ENCODE measurements at regions not wholly inside any gene's neighbourhood (a gene's known extent, or its start where the extent isn't known, plus 50 kb on each side); places are given as distances from the start of the nearest gene placed in this dataset.

DNA sequence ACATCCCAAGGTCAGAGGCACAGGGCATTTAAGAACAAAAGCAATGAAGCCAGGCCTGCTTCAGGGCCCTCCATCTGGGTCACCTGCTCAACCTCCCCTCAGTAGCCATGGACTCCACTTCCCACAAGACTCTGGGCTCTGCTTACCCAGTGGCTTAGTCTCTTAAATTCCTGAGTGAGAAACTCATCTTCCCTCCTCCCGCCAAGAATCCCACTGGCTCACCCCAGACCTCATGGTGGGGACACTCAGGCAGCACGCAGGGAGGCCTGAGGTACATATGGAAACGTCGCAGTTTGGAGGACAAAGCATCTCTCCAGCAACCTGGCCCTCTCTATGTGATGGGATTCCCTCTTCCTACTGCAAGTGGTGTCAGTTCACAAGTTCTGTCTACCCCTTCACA, 326.7 kb upstream of the CDH5 start:
- DNase-seq (ENCODE audit: extremely low spot score), result no peak
- intact Hi-C loops (cut with DNase I), result no loop called here
- no peaks in the 10 kb centered on the region for H3K9me3 ChIP-seq
- WGBS, result 74% methylated on average over 4 of the region's 4 CpGs
- H3K36me3 ChIP-seq, result no peaks in the 10 kb centered on the region
- H3K4me1 ChIP-seq, result peaks cover 22 to 35% (median 25%) of the 10 kb centered on the region in 4 donors
- no peak for TF ChIP-seq POLR2A (IDR thresholded peaks at IDR 0.05; ENCODE audit: low read depth)
- H3K4me3 ChIP-seq, result no peak overlapping the region
- no peaks in the 10 kb centered on the region for H3K27me3 ChIP-seq
- no peak overlapping the region for H3K27ac ChIP-seq (replicated peaks in 1 of 4)

DNA sequence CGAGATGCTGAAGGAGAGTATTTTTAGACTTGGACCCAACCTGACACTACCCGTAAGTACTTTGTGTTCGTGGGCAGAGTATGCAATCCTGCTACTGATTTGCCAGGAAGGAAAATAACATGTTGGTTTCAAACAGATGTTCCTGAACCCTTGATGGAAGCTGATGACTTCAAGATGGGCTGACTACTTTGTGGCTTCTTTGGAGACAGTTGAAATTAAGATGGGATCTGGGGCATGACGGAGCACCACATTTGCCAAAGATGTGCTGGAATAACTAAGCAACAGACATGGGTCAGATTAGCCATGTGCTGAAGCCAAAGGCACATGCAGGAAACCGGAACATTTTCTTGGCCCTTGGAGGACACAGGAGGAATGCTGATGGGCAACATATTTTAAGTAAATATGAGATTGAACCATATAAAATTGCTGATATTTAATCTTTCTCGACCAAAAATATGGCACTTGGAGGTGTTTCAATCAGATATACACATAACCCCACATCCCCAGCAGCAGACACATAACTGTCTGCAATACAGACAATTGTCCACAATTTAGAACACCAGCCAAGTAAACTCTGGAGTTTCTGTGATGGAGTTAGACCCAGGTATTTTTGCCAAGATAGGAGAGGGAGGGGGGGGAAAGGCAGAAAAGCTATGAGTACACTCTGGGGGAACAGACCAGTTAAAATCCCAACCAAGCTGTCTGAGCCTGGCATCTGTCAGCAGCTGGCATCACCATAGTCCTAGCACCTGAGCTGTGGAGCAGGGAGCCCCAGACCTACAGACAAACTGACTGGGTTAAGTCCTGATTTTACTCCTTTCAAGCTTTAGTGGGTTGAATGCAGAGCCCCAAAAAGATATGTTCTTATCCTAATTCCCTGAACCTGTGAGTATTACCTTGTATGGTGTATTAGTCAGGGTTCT, 329.4 kb upstream of the CDH5 start:
- H3K27me3 ChIP-seq, result no peaks in the 10 kb centered on the region
- 37% methylated on average over 6 of the region's 6 CpGs for WGBS
- H3K4me1 ChIP-seq, result peaks cover 22 to 35% (median 25%) of the 10 kb centered on the region in 4 donors

DNA sequence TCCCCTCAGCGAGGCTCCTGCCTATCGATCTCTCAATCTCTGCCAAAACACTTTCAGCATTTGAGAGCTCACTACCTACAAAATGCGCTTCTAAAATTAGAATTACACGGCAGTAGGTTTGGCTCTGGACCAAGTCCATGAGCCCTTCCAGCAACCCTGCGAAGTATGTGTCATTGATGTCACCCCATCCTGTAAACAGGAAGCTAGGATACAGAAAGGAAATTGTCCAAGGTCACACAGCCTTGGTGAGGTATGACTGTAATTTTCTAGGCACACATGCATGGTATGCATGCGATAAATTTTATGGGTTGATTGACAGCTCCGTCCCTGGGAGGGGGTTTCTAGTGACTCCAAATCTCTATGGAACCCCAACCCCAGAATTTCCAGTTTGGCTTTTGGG, 330.3 kb upstream of the CDH5 start:
- Histone ChIP-seq H3K9me3 (no peaks in the 10 kb centered on the region), H3K27ac (replicated peaks in 1 of 4) (peak overlapping the region in 2 of 4 donors; percentile 23 to 70), H3K27me3 (no peaks in the 10 kb centered on the region), H3K36me3 (no peaks in the 10 kb centered on the region), H3K4me3 (no peak overlapping the region), H3K4me1 (peaks cover 22 to 35% (median 25%) of the 10 kb centered on the region in 4 donors)
- no peak for DNase-seq (ENCODE audit: extremely low spot score)
- WGBS, result 54% methylated on average over 7 of the region's 7 CpGs
- intact Hi-C loops (cut with DNase I), result no loop called here
- TF ChIP-seq POLR2AphosphoS5 (IDR thresholded peaks at IDR 0.05), result peak in 1 of 2 donors; percentile 18
- TF ChIP-seq POLR2A (IDR thresholded peaks at IDR 0.05; ENCODE audit: low read depth), result no peak
- TF ChIP-seq EP300 (IDR thresholded peaks at IDR 0.05), result no peak
- TF ChIP-seq, protein P1, sequence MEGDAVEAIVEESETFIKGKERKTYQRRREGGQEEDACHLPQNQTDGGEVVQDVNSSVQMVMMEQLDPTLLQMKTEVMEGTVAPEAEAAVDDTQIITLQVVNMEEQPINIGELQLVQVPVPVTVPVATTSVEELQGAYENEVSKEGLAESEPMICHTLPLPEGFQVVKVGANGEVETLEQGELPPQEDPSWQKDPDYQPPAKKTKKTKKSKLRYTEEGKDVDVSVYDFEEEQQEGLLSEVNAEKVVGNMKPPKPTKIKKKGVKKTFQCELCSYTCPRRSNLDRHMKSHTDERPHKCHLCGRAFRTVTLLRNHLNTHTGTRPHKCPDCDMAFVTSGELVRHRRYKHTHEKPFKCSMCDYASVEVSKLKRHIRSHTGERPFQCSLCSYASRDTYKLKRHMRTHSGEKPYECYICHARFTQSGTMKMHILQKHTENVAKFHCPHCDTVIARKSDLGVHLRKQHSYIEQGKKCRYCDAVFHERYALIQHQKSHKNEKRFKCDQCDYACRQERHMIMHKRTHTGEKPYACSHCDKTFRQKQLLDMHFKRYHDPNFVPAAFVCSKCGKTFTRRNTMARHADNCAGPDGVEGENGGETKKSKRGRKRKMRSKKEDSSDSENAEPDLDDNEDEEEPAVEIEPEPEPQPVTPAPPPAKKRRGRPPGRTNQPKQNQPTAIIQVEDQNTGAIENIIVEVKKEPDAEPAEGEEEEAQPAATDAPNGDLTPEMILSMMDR (IDR thresholded peaks at IDR 0.05), result no peak

More for the DNA sequence above, 329.4 kb upstream of the CDH5 start:
- no peaks in the 10 kb centered on the region for H3K36me3 ChIP-seq
- intact Hi-C loops (cut with DNase I), result no loop called here
- H3K9me3 ChIP-seq, result no peaks in the 10 kb centered on the region
- TF ChIP-seq POLR2AphosphoS5 (IDR thresholded peaks at IDR 0.05) (peak in 1 of 2 donors; percentile 62), EP300 (IDR thresholded peaks at IDR 0.05) (peak; percentile 50), POLR2A (IDR thresholded peaks at IDR 0.05; ENCODE audit: low read depth) (no peak)
- H3K27ac ChIP-seq (replicated peaks in 1 of 4), result peak overlapping the region in 3 of 4 donors; percentile 23 to 70 (median 34)
- no peak overlapping the region for H3K4me3 ChIP-seq
- DNase-seq (ENCODE audit: extremely low spot score), result no peak

DNA sequence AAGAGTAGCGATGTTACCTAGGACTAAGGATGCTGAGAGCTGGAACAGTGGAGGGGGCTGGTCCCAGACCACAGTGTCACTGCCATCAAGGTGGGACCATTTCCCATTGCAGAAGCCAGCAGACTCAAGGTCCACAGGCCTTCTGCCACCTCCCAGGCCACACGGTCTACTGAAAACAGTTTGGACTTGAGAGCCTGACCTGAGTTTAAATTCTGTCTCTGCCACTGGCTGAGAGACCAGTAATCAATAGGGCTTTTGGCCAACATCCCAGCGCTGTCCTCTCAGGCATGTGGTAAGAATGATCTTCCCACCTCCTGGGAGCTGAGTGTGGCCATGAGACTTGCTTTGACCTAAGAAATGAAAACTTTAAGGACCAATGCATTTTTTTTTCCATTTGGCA, 331.4 kb upstream of the CDH5 start:
- Histone ChIP-seq H3K4me3 (no peak overlapping the region), H3K9me3 (no peaks in the 10 kb centered on the region), H3K27ac (replicated peaks in 1 of 4) (no peak overlapping the region), H3K4me1 (peaks cover 22 to 35% (median 25%) of the 10 kb centered on the region in 4 donors), H3K27me3 (no peaks in the 10 kb centered on the region), H3K36me3 (no peaks in the 10 kb centered on the region)
- no peak for TF ChIP-seq POLR2AphosphoS5 (IDR thresholded peaks at IDR 0.05)
- TF ChIP-seq POLR2A (IDR thresholded peaks at IDR 0.05; ENCODE audit: low read depth), result no peak
- TF ChIP-seq EP300 (IDR thresholded peaks at IDR 0.05), result no peak
- TF ChIP-seq, protein P1 (IDR thresholded peaks at IDR 0.05), result no peak
- WGBS, result 96% methylated on average over 3 of the region's 3 CpGs
- intact Hi-C loops (cut with DNase I), result no loop called here
- DNase-seq (ENCODE audit: extremely low spot score), result no peak

DNA sequence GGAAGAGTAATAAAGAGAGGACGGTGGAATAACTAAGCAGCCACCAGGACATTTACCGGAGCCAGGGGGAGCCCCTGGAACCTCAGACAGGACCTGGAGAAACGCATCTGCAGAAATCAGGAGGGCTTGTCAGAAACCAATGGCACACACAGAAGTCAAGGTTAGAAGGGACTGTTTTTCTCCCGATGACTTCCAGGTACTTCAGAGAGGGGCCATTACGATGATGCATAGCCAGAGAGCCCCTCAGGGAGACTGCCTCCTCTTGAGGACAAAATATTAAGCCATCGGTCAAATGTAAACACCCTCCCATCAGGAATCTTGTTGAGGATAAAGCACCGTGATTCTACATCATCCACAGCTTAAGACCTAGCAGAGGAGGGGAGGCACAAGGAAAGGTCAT, 333.6 kb upstream of the CDH5 start:
- TF ChIP-seq POLR2A (IDR thresholded peaks at IDR 0.05; ENCODE audit: low read depth), result no peak
- no peak for TF ChIP-seq POLR2AphosphoS5 (IDR thresholded peaks at IDR 0.05)
- no peak for TF ChIP-seq EP300 (IDR thresholded peaks at IDR 0.05)
- TF ChIP-seq, protein P1 (IDR thresholded peaks at IDR 0.05), result no peak
- no peak overlapping the region for H3K27ac ChIP-seq (replicated peaks in 1 of 4)
- H3K36me3 ChIP-seq, result no peaks in the 10 kb centered on the region
- intact Hi-C loops (cut with DNase I), result no loop called here
- H3K4me3 ChIP-seq, result no peak overlapping the region
- peaks cover 21 to 37% (median 31%) of the 10 kb centered on the region in 4 donors for H3K4me1 ChIP-seq
- no peak for DNase-seq (ENCODE audit: extremely low spot score)
- no peaks in the 10 kb centered on the region for H3K9me3 ChIP-seq
- 84% methylated on average over 7 of the region's 7 CpGs for WGBS
- H3K27me3 ChIP-seq, result no peaks in the 10 kb centered on the region
